Uterus (tissue), 3 donors: ENCODE measurements at regions not wholly inside any gene's neighbourhood (a gene's known extent, or its start where the extent isn't known, plus 50 kb on each side); places are given as distances from the start of the nearest gene placed in this dataset.

Experiments used
- DNase-seq, 2 donors: peaks; one replicate each; pipeline ENCODE4 v3.0.0-alpha.2; 2019 to 2020
- H3K27ac ChIP-seq, 2 donors: fragments of 200-600 bp; sonication (generic); 1 replicate in 1 of 2; 2 replicates in 1 of 2; pipeline ENCODE4 v1.5.1; 2016 to 2018
- H3K27me3 ChIP-seq, 2 donors: fragments of 200-600 bp; sonication (generic); one replicate each; pipeline ENCODE4 v1.5.1; 2018 to 2019; ENCODE audit warnings: control low read depth in 1 of 2
- H3K36me3 ChIP-seq, 2 donors: fragments of 200-600 bp; sonication (generic); one replicate each; pipeline ENCODE4 v1.5.1; 2019; ENCODE audit warnings: control low read depth in 1 of 2
- H3K4me1 ChIP-seq, 2 donors: fragments of 200-600 bp; sonication (generic); one replicate each; pipeline ENCODE4 v1.5.1; 2018 to 2019; ENCODE audit warnings: control low read depth in 1 of 2
- H3K4me3 ChIP-seq, 2 donors: fragments of 200-600 bp; sonication (generic); 1 replicate in 1 of 2; 2 replicates in 1 of 2; pipeline ENCODE4 v1.5.1; 2018 to 2019; ENCODE audit warnings: mild to moderate bottlenecking in 1 of 2
- H3K9me3 ChIP-seq, 2 donors: fragments of 200-600 bp; sonication (generic); one replicate each; pipeline ENCODE4 v1.5.1; 2019; ENCODE audit warnings: control low read depth in 1 of 2
- CTCF ChIP-seq, 4 experiments: fragments of 200-600 bp in 2 of 4; fragments of 450-650 bp in 2 of 4; sonication (generic) in 2 of 4; IDR thresholded peaks; one replicate each; pipeline ENCODE4 v1.5.1; 2016 to 2019; ENCODE audit warnings: antibody characterized with exemption in 4 of 4, mild to moderate bottlenecking in 2 of 4, moderate library complexity in 1 of 4
- POLR2A ChIP-seq, 2 donors: fragments of 450-650 bp; IDR thresholded peaks; one replicate each; pipeline ENCODE4 v1.6.1; 2016; ENCODE audit warnings: antibody characterized with exemption in 2 of 2, mild to moderate bottlenecking in 1 of 2, moderate library complexity in 1 of 2
- intact Hi-C: fragments of 100-400 bp; cut with DNase I; formaldehyde crosslinking; loops from one replicate; pipeline ENCODE4 v1.15.1; 2023; ENCODE audit warnings: low total_unique reads
- donor health status: DM: yes; HTN: yes; CAD: no.

GRCh38 chr14:59086241-59086882, 102.1 kb upstream of the DAAM1 start:
- H3K9me3 ChIP-seq: no peaks in the 10 kb centered on the region
- TF ChIP-seq POLR2A (IDR thresholded peaks at IDR 0.05) (no peak), CTCF (IDR thresholded peaks at IDR 0.05) (no peak)
- no peaks in the 10 kb centered on the region for H3K4me1 ChIP-seq
- DNase-seq: no peak
- intact Hi-C loops: no loop called here
- no peaks in the 10 kb centered on the region for H3K36me3 ChIP-seq
- no peak overlapping the region for H3K27ac ChIP-seq
- H3K27me3 ChIP-seq: no peaks in the 10 kb centered on the region
- no peak overlapping the region for H3K4me3 ChIP-seq

GRCh38 chr14:59087240-59087639, 101.2 kb upstream of the DAAM1 start:
- TF ChIP-seq POLR2A (IDR thresholded peaks at IDR 0.05): no peak
- Histone ChIP-seq H3K9me3 (no peaks in the 10 kb centered on the region), H3K27ac (no peak overlapping the region), H3K27me3 (no peaks in the 10 kb centered on the region), H3K4me3 (no peak overlapping the region), H3K4me1 (no peaks in the 10 kb centered on the region), H3K36me3 (no peaks in the 10 kb centered on the region)
- DNase-seq: no peak
- intact Hi-C loops: no loop called here

- intact Hi-C loops: no loop called here
- no peak for TF ChIP-seq POLR2A (IDR thresholded peaks at IDR 0.05)
- TF ChIP-seq CTCF (IDR thresholded peaks at IDR 0.05): no peak
- Histone ChIP-seq H3K9me3 (no peaks in the 10 kb centered on the region), H3K4me1 (no peaks in the 10 kb centered on the region), H3K4me3 (no peak overlapping the region), H3K27me3 (no peaks in the 10 kb centered on the region), H3K27ac (no peak overlapping the region), H3K36me3 (no peaks in the 10 kb centered on the region)
- no peak for DNase-seq
Measured at GRCh38 chr14:59087711-59088110, 100.8 kb upstream of the DAAM1 start.

- H3K4me3 ChIP-seq: no peak overlapping the region
- H3K4me1 ChIP-seq: no peaks in the 10 kb centered on the region
- no peaks in the 10 kb centered on the region for H3K27me3 ChIP-seq
- H3K27ac ChIP-seq: no peak overlapping the region
- H3K36me3 ChIP-seq: no peaks in the 10 kb centered on the region
- DNase-seq: no peak
- intact Hi-C loops: no loop called here
- TF ChIP-seq CTCF (IDR thresholded peaks at IDR 0.05) (no peak), POLR2A (IDR thresholded peaks at IDR 0.05) (no peak)
- H3K9me3 ChIP-seq: no peaks in the 10 kb centered on the region
Measured at GRCh38 chr14:59090572-59090971, 97.9 kb upstream of the DAAM1 start.

GRCh38 chr14:59091404-59091803, 97.1 kb upstream of the DAAM1 start:
- TF ChIP-seq CTCF (IDR thresholded peaks at IDR 0.05): no peak
- no peak for TF ChIP-seq POLR2A (IDR thresholded peaks at IDR 0.05)
- Histone ChIP-seq H3K4me3 (no peak overlapping the region), H3K27me3 (no peaks in the 10 kb centered on the region), H3K9me3 (no peaks in the 10 kb centered on the region), H3K4me1 (no peaks in the 10 kb centered on the region), H3K27ac (no peak overlapping the region), H3K36me3 (no peaks in the 10 kb centered on the region)
- intact Hi-C loops: no loop called here
- DNase-seq: no peak

GRCh38 chr14:59091976-59092375, 96.5 kb upstream of the DAAM1 start:
- no peak for TF ChIP-seq CTCF (IDR thresholded peaks at IDR 0.05)
- no peak for TF ChIP-seq POLR2A (IDR thresholded peaks at IDR 0.05)
- Histone ChIP-seq H3K27ac (no peak overlapping the region), H3K27me3 (no peaks in the 10 kb centered on the region), H3K36me3 (no peaks in the 10 kb centered on the region), H3K9me3 (no peaks in the 10 kb centered on the region), H3K4me3 (no peak overlapping the region), H3K4me1 (no peaks in the 10 kb centered on the region)
- intact Hi-C loops: no loop called here
- no peak for DNase-seq
